Stomach (tissue), 8 donors: ENCODE measurements at regions not wholly inside any gene's neighbourhood (a gene's known extent, or its start where the extent isn't known, plus 50 kb on each side); places are given as distances from the start of the nearest gene placed in this dataset.

Experiments
- DNase-seq, 2 donors: peaks; one replicate each; pipeline versions ENCODE4 v3.0.0 to v3.0.0-alpha.2; 2013 to 2019
- H3K27ac ChIP-seq, 5 donors: fragments of 200-600 bp in 4 of 5; sonication (generic) in 4 of 5; one replicate each; pipeline ENCODE4 v1.5.1; 2013 to 2019; ENCODE audit warnings: mild to moderate bottlenecking in 1 of 5, moderate library complexity in 1 of 5
- H3K27me3 ChIP-seq, 3 donors: fragments of 200-600 bp; sonication (generic); one replicate each; pipeline ENCODE4 v1.5.1; 2017 to 2019; ENCODE audit warnings: mixed run types in 1 of 3
- H3K36me3 ChIP-seq, 4 donors: fragments of 200-600 bp; sonication (generic); 1 replicate in 3 of 4; 2 replicates in 1 of 4; pipeline ENCODE4 v1.5.1; 2016 to 2019
- H3K4me1 ChIP-seq, 4 donors: fragments of 200-600 bp; sonication (generic); one replicate each; pipeline ENCODE4 v1.5.1; 2016 to 2019
- H3K4me3 ChIP-seq, 4 donors: fragments of 200-600 bp; sonication (generic) in 3 of 4; one replicate each; pipeline ENCODE4 v1.5.1; 2016 to 2019; ENCODE audit warnings: mild to moderate bottlenecking in 1 of 4
- H3K9me3 ChIP-seq, 4 donors: fragments of 200-600 bp; sonication (generic); one replicate each; pipeline ENCODE4 v1.5.1; 2016 to 2019
- EP300 ChIP-seq: sonication (generic); formaldehyde crosslinking; IDR thresholded peaks from one replicate; pipeline ENCODE4 v1.6.1; 2017; ENCODE audit warnings: antibody characterized with exemption
- POLR2A ChIP-seq, 4 donors: fragments of 450-650 bp; IDR thresholded peaks; one replicate each; pipeline ENCODE4 v1.6.1; 2016; ENCODE audit warnings: antibody characterized with exemption in 4 of 4, control low read depth in 2 of 4, mild to moderate bottlenecking in 1 of 4, moderate library complexity in 1 of 4
- POLR2AphosphoS5 ChIP-seq, 3 donors: sonication (generic); formaldehyde crosslinking; IDR thresholded peaks; one replicate each; pipeline ENCODE4 v1.6.1; 2016; ENCODE audit warnings: antibody characterized with exemption in 3 of 3
- WGBS, 5 donors: extraction: QIAGEN DNeasy Blood & Tissue Kit in 3 of 5; methylation state at CpG; one replicate each; pipeline versions ENCODE4 v1.1.5 to v1.1.7; 2013 to 2018; 5-methylcytosine and 5-hydroxymethylcytosine counted together
- intact Hi-C: fragments of 100-400 bp; cut with DNase I; formaldehyde crosslinking; loops from one replicate; pipeline ENCODE4 v1.15.1; 2023; ENCODE audit warnings: low total_unique reads
- TF ChIP-seq, protein P1 (sequence below), 7 experiments: fragments of 450-650 bp in 4 of 7; fragments of 200-600 bp in 3 of 7; sonication (generic) in 3 of 7; IDR thresholded peaks; one replicate each; pipeline ENCODE4 v1.5.1; 2016 to 2019; ENCODE audit warnings: antibody characterized with exemption in 7 of 7, control low read depth in 2 of 7, mild to moderate bottlenecking in 1 of 7
- donor health status: healthy with polysubstance abuse.
- donor health status: Bipolar disorder and iron deficiency.
- donor health status: healthy.

DNA sequence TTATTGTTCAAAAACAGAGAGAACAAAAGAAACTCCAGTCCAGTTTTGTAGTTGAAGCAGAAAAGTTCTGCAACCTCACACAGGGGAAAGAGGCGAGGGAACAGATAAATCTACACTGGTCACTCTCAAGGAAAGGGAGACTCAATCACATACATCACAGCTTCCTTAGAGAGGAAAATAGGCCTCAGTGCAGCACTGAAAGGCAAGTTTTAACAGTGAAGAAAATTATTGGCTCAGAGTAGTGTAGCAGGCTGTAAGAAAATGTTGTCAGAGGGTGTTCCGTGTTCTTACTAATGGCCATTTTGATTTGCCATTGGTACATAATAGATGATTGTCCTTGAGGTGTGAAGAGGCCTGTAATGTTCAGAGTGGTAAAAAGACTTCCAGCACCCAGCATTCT lies 530.0 kb upstream of the CDH6 start:
- WGBS, 5 donors = 80 to 84% (median 81%) methylated on average over 2 of the region's 2 CpGs
- Histone ChIP-seq H3K9me3 (no peaks in the 10 kb centered on the region), H3K27me3 (no peaks in the 10 kb centered on the region), H3K36me3 (no peaks in the 10 kb centered on the region), H3K27ac (no peak overlapping the region), H3K4me1 (no peaks in the 10 kb centered on the region), H3K4me3 (no peak overlapping the region)
- DNase-seq = no peak
- intact Hi-C loops = no loop called here
- TF ChIP-seq POLR2A (IDR thresholded peaks at IDR 0.05) (no peak), POLR2AphosphoS5 (IDR thresholded peaks at IDR 0.05) (no peak), EP300 (no peak)
- TF ChIP-seq, protein P1, sequence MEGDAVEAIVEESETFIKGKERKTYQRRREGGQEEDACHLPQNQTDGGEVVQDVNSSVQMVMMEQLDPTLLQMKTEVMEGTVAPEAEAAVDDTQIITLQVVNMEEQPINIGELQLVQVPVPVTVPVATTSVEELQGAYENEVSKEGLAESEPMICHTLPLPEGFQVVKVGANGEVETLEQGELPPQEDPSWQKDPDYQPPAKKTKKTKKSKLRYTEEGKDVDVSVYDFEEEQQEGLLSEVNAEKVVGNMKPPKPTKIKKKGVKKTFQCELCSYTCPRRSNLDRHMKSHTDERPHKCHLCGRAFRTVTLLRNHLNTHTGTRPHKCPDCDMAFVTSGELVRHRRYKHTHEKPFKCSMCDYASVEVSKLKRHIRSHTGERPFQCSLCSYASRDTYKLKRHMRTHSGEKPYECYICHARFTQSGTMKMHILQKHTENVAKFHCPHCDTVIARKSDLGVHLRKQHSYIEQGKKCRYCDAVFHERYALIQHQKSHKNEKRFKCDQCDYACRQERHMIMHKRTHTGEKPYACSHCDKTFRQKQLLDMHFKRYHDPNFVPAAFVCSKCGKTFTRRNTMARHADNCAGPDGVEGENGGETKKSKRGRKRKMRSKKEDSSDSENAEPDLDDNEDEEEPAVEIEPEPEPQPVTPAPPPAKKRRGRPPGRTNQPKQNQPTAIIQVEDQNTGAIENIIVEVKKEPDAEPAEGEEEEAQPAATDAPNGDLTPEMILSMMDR (IDR thresholded peaks at IDR 0.05) = no peak

DNA sequence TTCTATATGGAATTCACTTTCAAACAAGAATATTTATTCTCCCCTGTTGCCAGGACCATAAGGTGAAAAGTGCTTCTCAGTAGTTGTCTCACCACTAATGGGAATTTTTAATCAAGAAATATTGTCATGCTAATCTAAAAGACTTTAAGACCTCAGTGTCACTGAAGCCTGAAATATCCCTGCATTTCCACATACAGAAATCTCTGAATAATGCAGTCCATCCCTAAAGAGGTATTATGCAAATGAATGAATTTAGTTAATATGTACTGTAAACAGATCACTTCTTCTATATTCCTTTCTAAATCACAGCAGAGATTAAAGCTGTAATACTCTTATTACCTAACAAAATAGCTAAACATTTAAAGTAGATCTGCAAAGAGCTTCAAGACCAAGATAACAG lies 531.1 kb upstream of the CDH6 start:
- TF ChIP-seq POLR2A (IDR thresholded peaks at IDR 0.05) (no peak), POLR2AphosphoS5 (IDR thresholded peaks at IDR 0.05) (no peak), EP300 (no peak)
- TF ChIP-seq, protein P1 (IDR thresholded peaks at IDR 0.05) = no peak
- no peak overlapping the region for H3K27ac ChIP-seq
- no peak overlapping the region for H3K4me3 ChIP-seq
- H3K4me1 ChIP-seq = no peaks in the 10 kb centered on the region
- no peak for DNase-seq
- intact Hi-C loops = no loop called here
- no peaks in the 10 kb centered on the region for H3K36me3 ChIP-seq
- H3K9me3 ChIP-seq = no peaks in the 10 kb centered on the region
- H3K27me3 ChIP-seq = no peaks in the 10 kb centered on the region

DNA sequence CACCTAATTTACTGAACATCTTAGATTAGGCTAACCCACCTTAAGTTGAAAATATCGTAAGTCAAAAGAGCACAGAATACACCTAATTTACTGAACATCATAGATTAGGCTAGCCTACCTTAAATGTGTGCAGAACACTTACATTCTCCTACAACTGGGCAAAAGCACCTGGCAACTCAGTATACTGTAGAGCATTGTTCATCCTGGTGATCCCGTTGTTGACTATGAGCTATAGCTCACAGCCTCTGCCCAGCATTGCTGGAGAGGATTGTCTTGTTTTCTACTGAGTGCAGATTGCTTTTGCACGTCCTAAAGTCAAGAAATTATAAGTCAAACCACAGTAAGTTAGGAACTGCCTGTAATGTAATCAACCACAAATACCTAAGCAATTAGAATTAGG lies 531.8 kb upstream of the CDH6 start:
- Histone ChIP-seq H3K4me1 (no peaks in the 10 kb centered on the region), H3K36me3 (no peaks in the 10 kb centered on the region), H3K4me3 (no peak overlapping the region), H3K27ac (no peak overlapping the region), H3K27me3 (no peaks in the 10 kb centered on the region), H3K9me3 (no peaks in the 10 kb centered on the region)
- TF ChIP-seq, protein P1 (IDR thresholded peaks at IDR 0.05) = no peak
- TF ChIP-seq POLR2AphosphoS5 (IDR thresholded peaks at IDR 0.05) (no peak), POLR2A (IDR thresholded peaks at IDR 0.05) (no peak), EP300 (no peak)
- DNase-seq = no peak
- intact Hi-C loops = no loop called here
- 48 to 67% (median 62%) methylated on average over 3 of the region's 3 CpGs for WGBS, 5 donors

DNA sequence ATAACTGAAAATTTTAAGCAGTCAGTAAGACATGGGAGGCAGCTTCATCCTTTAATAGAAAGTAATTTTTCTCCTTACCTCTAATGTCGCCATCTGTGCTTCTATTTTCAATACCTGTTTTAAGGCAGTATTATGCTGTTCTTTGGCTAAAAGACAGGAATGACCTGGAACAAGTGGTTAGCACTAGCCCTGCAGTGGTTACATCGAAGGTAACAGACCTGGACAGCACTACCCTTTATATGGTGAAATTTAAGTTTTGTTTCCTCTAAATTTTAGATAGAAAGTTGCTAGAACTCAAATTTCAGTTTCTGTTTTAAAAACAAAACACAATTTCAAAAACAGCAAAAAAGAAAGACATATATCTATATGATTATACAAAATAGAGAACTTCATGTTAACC lies 534.1 kb upstream of the CDH6 start:
- intact Hi-C loops = no loop called here
- H3K27me3 ChIP-seq = no peaks in the 10 kb centered on the region
- DNase-seq = no peak
- WGBS, 5 donors = 78 to 92% (median 85%) methylated on average over 2 of the region's 2 CpGs
- no peaks in the 10 kb centered on the region for H3K36me3 ChIP-seq
- H3K27ac ChIP-seq = no peak overlapping the region
- no peaks in the 10 kb centered on the region for H3K4me1 ChIP-seq
- TF ChIP-seq, protein P1 (IDR thresholded peaks at IDR 0.05) = no peak
- TF ChIP-seq POLR2A (IDR thresholded peaks at IDR 0.05) = no peak
- TF ChIP-seq EP300 = no peak
- no peaks in the 10 kb centered on the region for H3K9me3 ChIP-seq
- H3K4me3 ChIP-seq = no peak overlapping the region

DNA sequence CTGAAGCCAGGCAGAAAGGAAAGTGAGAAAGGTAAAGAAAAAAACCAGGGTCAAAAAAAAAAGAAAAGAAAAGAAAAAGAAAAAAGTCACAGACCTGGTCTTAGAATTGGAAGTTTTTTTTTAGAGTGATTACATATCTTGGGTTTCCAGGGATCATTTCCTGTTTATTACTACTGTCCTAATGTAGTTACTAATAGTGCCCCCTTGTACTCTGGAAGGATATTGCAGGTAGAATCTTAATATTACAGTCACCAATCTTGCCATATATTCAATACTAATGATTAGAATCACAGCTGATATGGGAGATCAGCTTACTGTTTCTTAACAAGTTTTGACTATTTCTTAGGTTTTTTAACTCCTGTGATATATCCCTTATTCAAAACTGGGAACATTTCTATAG lies 543.2 kb upstream of the CDH6 start:
- no peak for DNase-seq

More for the DNA sequence above, 543.2 kb upstream of the CDH6 start:
- Histone ChIP-seq H3K4me3 (no peak overlapping the region), H3K36me3 (no peaks in the 10 kb centered on the region), H3K9me3 (no peaks in the 10 kb centered on the region), H3K27ac (no peak overlapping the region), H3K27me3 (no peaks in the 10 kb centered on the region), H3K4me1 (no peaks in the 10 kb centered on the region)
- intact Hi-C loops = no loop called here
- TF ChIP-seq POLR2AphosphoS5 (IDR thresholded peaks at IDR 0.05) (no peak), EP300 (no peak), POLR2A (IDR thresholded peaks at IDR 0.05) (no peak)
- TF ChIP-seq, protein P1 (IDR thresholded peaks at IDR 0.05) = no peak
